ENCODE measurements at regions not wholly inside any gene's neighbourhood (a gene's known extent, or its start where the extent isn't known, plus 50 kb on each side); places are given as distances from the start of the nearest gene placed in this dataset.

- TF ChIP-seq CTCF (conservative IDR thresholded peaks at IDR 0.05; ENCODE audit: low read depth in 2 of 2) (no peak), JUNB (IDR thresholded peaks at IDR 0.05; ENCODE audit: unreplicated experiment) (no peak), POLR2AphosphoS5 (IDR thresholded peaks at IDR 0.05; ENCODE audit: low read depth) (no peak), EZH2phosphoT487 (IDR thresholded peaks at IDR 0.05; ENCODE audit: unreplicated experiment) (no peak), EZH2 (IDR thresholded peaks at IDR 0.05; ENCODE audit: low read depth, unreplicated experiment) (no peak), REST (IDR thresholded peaks at IDR 0.05; ENCODE audit: unreplicated experiment) (no peak), CREB1 (CRISPR knock-in tag; IDR thresholded peaks at IDR 0.05; ENCODE audit: low read depth) (no peak), ZNF331 (CRISPR knock-in tag; IDR thresholded peaks at IDR 0.05; ENCODE audit: low read depth) (no peak)
Measured at GRCh38 chr2:196511258-196512168, 128.0 kb upstream of the CCDC150 start.

Data from GM23338 (cell line).